ENCODE measurements at regions not wholly inside any gene's neighbourhood (a gene's known extent, or its start where the extent isn't known, plus 50 kb on each side); places are given as distances from the start of the nearest gene placed in this dataset.

GRCh38 chr4:124468360-124468759 is 244.2 kb downstream of the ANKRD50 start:
- no peak for TF ChIP-seq CTCF (IDR thresholded peaks at IDR 0.05)
- no peak for TF ChIP-seq ZFX (IDR thresholded peaks at IDR 0.05; ENCODE audit: borderline replicate concordance)

Measured in 22Rv1 (cell line).